Hepatocyte (in vitro differentiated cells): ENCODE measurements at regions not wholly inside any gene's neighbourhood (a gene's known extent, or its start where the extent isn't known, plus 50 kb on each side); places are given as distances from the start of the nearest gene placed in this dataset.

ENCODE experiments used
- DNase-seq: peaks from one replicate; pipeline ENCODE4 v3.0.0-alpha.2; 2016; ENCODE audit warnings: low spot score
- H2AFZ ChIP-seq: fragments of 200-600 bp; sonication (generic); 2 replicates; pipeline ENCODE4 v1.6.0; 2016; ENCODE audit warnings: antibody characterized with exemption, mild to moderate bottlenecking
- H3K27ac ChIP-seq: fragments of 200-600 bp; sonication (generic); 2 replicates; pipeline ENCODE4 v1.5.1; 2016; ENCODE audit warnings: mild to moderate bottlenecking
- H3K27me3 ChIP-seq: fragments of 200-600 bp; sonication (generic); 2 replicates; pipeline ENCODE4 v1.6.1; 2016
- H3K36me3 ChIP-seq: fragments of 200-600 bp; sonication (generic); replicated peaks from 2 replicates; pipeline ENCODE4 v1.5.1; 2016; ENCODE audit warnings: low read depth; ENCODE audit not compliant: insufficient read depth
- H3K4me1 ChIP-seq: fragments of 200-600 bp; sonication (generic); 2 replicates; pipeline ENCODE4 v1.5.1; 2016; ENCODE audit warnings: mild to moderate bottlenecking, moderate library complexity; ENCODE audit not compliant: insufficient read depth
- H3K4me2 ChIP-seq: fragments of 200-600 bp; sonication (generic); 2 replicates; pipeline ENCODE4 v1.6.0; 2016
- H3K4me3 ChIP-seq: fragments of 200-600 bp; sonication (generic); 2 replicates; pipeline ENCODE4 v1.5.1; 2016; ENCODE audit warnings: mild to moderate bottlenecking
- H3K79me2 ChIP-seq: fragments of 200-600 bp; sonication (generic); 2 replicates; pipeline ENCODE4 v1.6.0; 2017; ENCODE audit warnings: mild to moderate bottlenecking
- H3K9me2 ChIP-seq: fragments of 200-600 bp; sonication (generic); replicated peaks from 2 replicates; pipeline ENCODE4 v1.6.0; 2017; ENCODE audit warnings: mild to moderate bottlenecking; ENCODE audit not compliant: insufficient read depth
- H3K9me3 ChIP-seq: fragments of 200-600 bp; sonication (generic); 2 replicates; pipeline ENCODE4 v1.5.1; 2016; ENCODE audit warnings: low read depth, mild to moderate bottlenecking
- H4K20me1 ChIP-seq: fragments of 200-600 bp; sonication (generic); 2 replicates; pipeline ENCODE4 v1.6.0; 2016; ENCODE audit warnings: mild to moderate bottlenecking; ENCODE audit not compliant: insufficient read depth, poor library complexity, severe bottlenecking
- CTCF ChIP-seq: fragments of 200-600 bp; sonication (generic); IDR thresholded peaks from 2 replicates; pipeline ENCODE4 v1.5.1; 2016; ENCODE audit warnings: antibody characterized with exemption, mild to moderate bottlenecking; ENCODE audit not compliant: poor library complexity
- EZH2 ChIP-seq: fragments of 200-600 bp; sonication (generic); IDR thresholded peaks from 2 replicates; pipeline ENCODE4 v1.6.1; 2016; ENCODE audit warnings: antibody characterized with exemption, mild to moderate bottlenecking, borderline replicate concordance
- EZH2phosphoT487 ChIP-seq: fragments of 200-600 bp; sonication (generic); IDR thresholded peaks from one replicate; pipeline ENCODE4 v1.6.1; 2018; ENCODE audit warnings: antibody characterized with exemption, mild to moderate bottlenecking, low read depth, moderate library complexity; ENCODE audit not compliant: unreplicated experiment, severe bottlenecking
- WGBS: methylation state at CpG from one replicate; pipeline ENCODE4 v1.1.6; 2016; ENCODE audit warnings: low lambda C conversion rate; ENCODE audit errors: missing lambda C conversion rate; 5-methylcytosine and 5-hydroxymethylcytosine counted together

GRCh38 chr2:21427606-21428005 is 303.8 kb downstream of the TDRD15 start:
- DNase-seq, result no peak
- Histone ChIP-seq H3K79me2 (no peaks in the 10 kb centered on the region), H3K27me3 (no peaks in the 10 kb centered on the region), H3K9me2 (no peaks in the 10 kb centered on the region), H3K4me2 (no peak overlapping the region), H3K36me3 (no peaks in the 10 kb centered on the region), H4K20me1 (no peaks in the 10 kb centered on the region), H2AFZ (no peak overlapping the region), H3K4me3 (no peak overlapping the region), H3K4me1 (peaks cover 3% of the 10 kb centered on the region), H3K9me3 (no peaks in the 10 kb centered on the region), H3K27ac (no peak overlapping the region)
- TF ChIP-seq CTCF (no peak), EZH2 (no peak), EZH2phosphoT487 (no peak)
- 53% methylated on average over 2 of the region's 2 CpGs for WGBS

GRCh38 chr2:21428754-21429153 is 305.0 kb downstream of the TDRD15 start:
- Histone ChIP-seq H4K20me1 (no peaks in the 10 kb centered on the region), H3K9me3 (no peaks in the 10 kb centered on the region), H3K36me3 (no peaks in the 10 kb centered on the region), H2AFZ (no peak overlapping the region), H3K4me2 (no peak overlapping the region), H3K27ac (no peak overlapping the region), H3K4me1 (no peaks in the 10 kb centered on the region), H3K9me2 (no peaks in the 10 kb centered on the region), H3K27me3 (no peaks in the 10 kb centered on the region), H3K4me3 (no peak overlapping the region), H3K79me2 (no peaks in the 10 kb centered on the region)
- no peak for DNase-seq
- TF ChIP-seq EZH2 (no peak), EZH2phosphoT487 (no peak), CTCF (no peak)
- WGBS, result 88% methylated on average over 1 of the region's 1 CpG

- 93% methylated on average over 1 of the region's 1 CpG for WGBS
- Histone ChIP-seq H3K4me2 (no peak overlapping the region), H3K9me2 (no peaks in the 10 kb centered on the region), H4K20me1 (no peaks in the 10 kb centered on the region), H3K27ac (no peak overlapping the region), H3K27me3 (no peaks in the 10 kb centered on the region), H3K4me1 (no peaks in the 10 kb centered on the region), H2AFZ (no peak overlapping the region), H3K4me3 (no peak overlapping the region), H3K36me3 (no peaks in the 10 kb centered on the region), H3K79me2 (no peaks in the 10 kb centered on the region), H3K9me3 (no peaks in the 10 kb centered on the region)
- no peak for DNase-seq
- TF ChIP-seq CTCF (no peak), EZH2 (no peak), EZH2phosphoT487 (no peak)
Observed at GRCh38 chr2:21429747-21430146, 306.0 kb downstream of the TDRD15 start.

GRCh38 chr2:21431078-21431477 is 307.3 kb downstream of the TDRD15 start:
- H3K36me3 ChIP-seq, result no peaks in the 10 kb centered on the region
- H3K4me2 ChIP-seq, result no peak overlapping the region
- no peak overlapping the region for H3K4me3 ChIP-seq
- 76% methylated on average over 5 of the region's 5 CpGs for WGBS
- no peaks in the 10 kb centered on the region for H3K79me2 ChIP-seq
- no peak for DNase-seq
- no peaks in the 10 kb centered on the region for H4K20me1 ChIP-seq
- no peaks in the 10 kb centered on the region for H3K9me3 ChIP-seq
- H2AFZ ChIP-seq, result no peak overlapping the region
- H3K4me1 ChIP-seq, result no peaks in the 10 kb centered on the region
- no peak overlapping the region for H3K27ac ChIP-seq
- no peak for TF ChIP-seq CTCF
- TF ChIP-seq EZH2phosphoT487, result no peak
- TF ChIP-seq EZH2, result no peak
- no peaks in the 10 kb centered on the region for H3K27me3 ChIP-seq
- no peaks in the 10 kb centered on the region for H3K9me2 ChIP-seq
